ENCODE measurements at regions not wholly inside any gene's neighbourhood (a gene's known extent, or its start where the extent isn't known, plus 50 kb on each side); places are given as distances from the start of the nearest gene placed in this dataset.

GRCh38 chr13:21757763-21758162 lies 86.9 kb downstream of the FGF9 start:
- DNase-seq (ENCODE audit: low read depth in 2 of 2, low spot score in 1 of 2): no peak

GRCh38 chr13:21758441-21758840 lies 87.6 kb downstream of the FGF9 start:
- DNase-seq (ENCODE audit: low read depth in 2 of 2, low spot score in 1 of 2): no peak

GRCh38 chr13:21759463-21759862 lies 88.6 kb downstream of the FGF9 start:
- no peak for DNase-seq (ENCODE audit: low read depth in 2 of 2, low spot score in 1 of 2)

- no peak for DNase-seq (ENCODE audit: low read depth in 2 of 2, low spot score in 1 of 2)
Measured at GRCh38 chr13:21759911-21760310, 89.0 kb downstream of the FGF9 start.

GRCh38 chr13:21761770-21762169 lies 90.9 kb downstream of the FGF9 start:
- DNase-seq (ENCODE audit: low read depth in 2 of 2, low spot score in 1 of 2): no peak

GRCh38 chr13:21762512-21762911 lies 91.6 kb downstream of the FGF9 start:
- DNase-seq (ENCODE audit: low read depth in 2 of 2, low spot score in 1 of 2): no peak

- no peak for DNase-seq (ENCODE audit: low read depth in 2 of 2, low spot score in 1 of 2)
Measured at GRCh38 chr13:21767032-21767431, 96.2 kb downstream of the FGF9 start.

- DNase-seq (ENCODE audit: low read depth in 2 of 2, low spot score in 1 of 2): no peak
Measured at GRCh38 chr13:21771075-21771474, 100.2 kb downstream of the FGF9 start.

GRCh38 chr13:21777166-21777565 lies 106.3 kb downstream of the FGF9 start:
- no peak for DNase-seq (ENCODE audit: low read depth in 2 of 2, low spot score in 1 of 2)

GRCh38 chr13:21777813-21778212 lies 106.9 kb downstream of the FGF9 start:
- DNase-seq (ENCODE audit: low read depth in 2 of 2, low spot score in 1 of 2): no peak

GRCh38 chr13:21782736-21783135 lies 111.9 kb downstream of the FGF9 start:
- DNase-seq (ENCODE audit: low read depth in 2 of 2, low spot score in 1 of 2): no peak

- no peak for DNase-seq (ENCODE audit: low read depth in 2 of 2, low spot score in 1 of 2)
Measured at GRCh38 chr13:21785990-21786389, 115.1 kb downstream of the FGF9 start.

- DNase-seq (ENCODE audit: low read depth in 2 of 2, low spot score in 1 of 2): no peak
Measured at GRCh38 chr13:21796066-21796465, 125.2 kb downstream of the FGF9 start.

- DNase-seq (ENCODE audit: low read depth in 2 of 2, low spot score in 1 of 2): no peak
Measured at GRCh38 chr13:21796775-21797514, 126.1 kb downstream of the FGF9 start.

GRCh38 chr13:21797736-21798135 lies 126.9 kb downstream of the FGF9 start:
- no peak for DNase-seq (ENCODE audit: low read depth in 2 of 2, low spot score in 1 of 2)

GRCh38 chr13:21798181-21798580 lies 127.3 kb downstream of the FGF9 start:
- no peak for DNase-seq (ENCODE audit: low read depth in 2 of 2, low spot score in 1 of 2)

GRCh38 chr13:21799671-21800070 lies 128.8 kb downstream of the FGF9 start:
- no peak for DNase-seq (ENCODE audit: low read depth in 2 of 2, low spot score in 1 of 2)

GRCh38 chr13:21800837-21801616 lies 130.2 kb downstream of the FGF9 start:
- no peak for DNase-seq (ENCODE audit: low read depth in 2 of 2, low spot score in 1 of 2)

GRCh38 chr13:21805733-21806132 lies 134.9 kb downstream of the FGF9 start:
- DNase-seq (ENCODE audit: low read depth in 2 of 2, low spot score in 1 of 2): no peak

GRCh38 chr13:21812192-21812626 lies 141.3 kb downstream of the FGF9 start:
- no peak for DNase-seq (ENCODE audit: low read depth in 2 of 2, low spot score in 1 of 2)

GRCh38 chr13:21813110-21813509 lies 142.2 kb downstream of the FGF9 start:
- no peak for DNase-seq (ENCODE audit: low read depth in 2 of 2, low spot score in 1 of 2)

- DNase-seq (ENCODE audit: low read depth in 2 of 2, low spot score in 1 of 2): no peak
Measured at GRCh38 chr13:21813844-21814243, 143.0 kb downstream of the FGF9 start.

- no peak for DNase-seq (ENCODE audit: low read depth in 2 of 2, low spot score in 1 of 2)
Measured at GRCh38 chr13:21814604-21815003, 143.7 kb downstream of the FGF9 start.

All from stimulated activated CD8-positive, alpha-beta memory T cell treated with anti-CD3 and anti-CD28 coated beads, Interleukin-4, amount 100 ng/mL, for 4 hours (primary cell).